SH-SY5Y (cell line): ENCODE measurements at regions not wholly inside any gene's neighbourhood (a gene's known extent, or its start where the extent isn't known, plus 50 kb on each side); places are given as distances from the start of the nearest gene placed in this dataset.

Experiments used
- GATA2 ChIP-seq: IDR thresholded peaks from 2 replicates; pipeline ENCODE4 v1.6.1; 2011; ENCODE audit warnings: mild to moderate bottlenecking, low read depth, low read length
- GATA3 ChIP-seq: IDR thresholded peaks from 2 replicates; pipeline ENCODE4 v1.6.1; 2011; ENCODE audit warnings: low read depth, mild to moderate bottlenecking, low read length, moderate library complexity

GRCh38 chr6:134866563-134866962, 83.3 kb downstream of the ALDH8A1 start:
- TF ChIP-seq GATA2 (no peak), GATA3 (no peak)
